Thyroid gland (tissue), 4 donors: ENCODE measurements at regions not wholly inside any gene's neighbourhood (a gene's known extent, or its start where the extent isn't known, plus 50 kb on each side); places are given as distances from the start of the nearest gene placed in this dataset.

Source experiments
- DNase-seq, 2 donors: peaks; one replicate each; pipeline ENCODE4 v3.0.0-alpha.2; 2019
- H3K27ac ChIP-seq, 3 donors: fragments of 200-600 bp; sonication (generic); 1 replicate in 2 of 3; 2 replicates in 1 of 3; pipeline ENCODE4 v1.5.1; 2016 to 2019; ENCODE audit warnings: mild to moderate bottlenecking in 1 of 3, moderate library complexity in 1 of 3
- H3K27me3 ChIP-seq: fragments of 200-600 bp; sonication (generic); one replicate; pipeline ENCODE4 v1.5.1; 2019
- H3K36me3 ChIP-seq, 2 donors: fragments of 200-600 bp; sonication (generic); one replicate each; pipeline ENCODE4 v1.5.1; 2016 to 2019
- H3K4me1 ChIP-seq, 2 donors: fragments of 200-600 bp; sonication (generic); one replicate each; pipeline ENCODE4 v1.5.1; 2017 to 2019
- H3K4me3 ChIP-seq, 3 donors: fragments of 200-600 bp; sonication (generic); replicated peaks in 1 of 3; 1 replicate in 2 of 3; 2 replicates in 1 of 3; pipeline ENCODE4 v1.5.1; 2016; ENCODE audit warnings: mild to moderate bottlenecking in 1 of 3
- H3K9me3 ChIP-seq: fragments of 200-600 bp; sonication (generic); one replicate; pipeline ENCODE4 v1.5.1; 2017
- CTCF ChIP-seq, 6 experiments: fragments of 200-600 bp in 3 of 6; fragments of 450-650 bp in 3 of 6; sonication (generic) in 3 of 6; IDR thresholded peaks; one replicate each; pipeline ENCODE4 v1.5.1; 2016 to 2019; ENCODE audit warnings: antibody characterized with exemption in 6 of 6, mild to moderate bottlenecking in 2 of 6, inconsistent platforms in 1 of 6, moderate library complexity in 1 of 6
- POLR2A ChIP-seq, 2 donors: fragments of 450-650 bp; IDR thresholded peaks; one replicate each; pipeline ENCODE4 v1.6.1; 2017; ENCODE audit warnings: antibody characterized with exemption in 2 of 2, mild to moderate bottlenecking in 2 of 2, moderate library complexity in 1 of 2
- whole genome bisulfite sequencing, 2 donors: methylation state at CpG; one replicate each; pipeline ENCODE4 v1.1.5; 2017; 5-methylcytosine and 5-hydroxymethylcytosine counted together
- intact Hi-C: fragments of 100-400 bp; cut with DNase I; formaldehyde crosslinking; loops from one replicate; pipeline ENCODE4 v1.15.1; 2023

GRCh38 chr6:16976385-16977183 is 125.3 kb upstream of the STMND1 start:
- WGBS, 2 donors: 85 to 89% methylated on average over 7 of the region's 7 CpGs
- TF ChIP-seq POLR2A (IDR thresholded peaks at IDR 0.05) (no peak), CTCF (IDR thresholded peaks at IDR 0.05) (no peak)
- intact Hi-C loops: no loop called here
- Histone ChIP-seq H3K27ac (no peak overlapping the region), H3K4me1 (no peaks in the 10 kb centered on the region), H3K27me3 (no peaks in the 10 kb centered on the region), H3K4me3 (no peak overlapping the region), H3K36me3 (no peaks in the 10 kb centered on the region), H3K9me3 (no peaks in the 10 kb centered on the region)
- DNase-seq: no peak

- intact Hi-C loops: no loop called here
- no peak overlapping the region for H3K27ac ChIP-seq
- no peaks in the 10 kb centered on the region for H3K36me3 ChIP-seq
- H3K4me1 ChIP-seq: no peaks in the 10 kb centered on the region
- H3K4me3 ChIP-seq: no peak overlapping the region
- TF ChIP-seq CTCF (IDR thresholded peaks at IDR 0.05) (no peak), POLR2A (IDR thresholded peaks at IDR 0.05) (no peak)
- H3K27me3 ChIP-seq: no peaks in the 10 kb centered on the region
- no peak for DNase-seq
- 69 to 75% methylated on average over 6 of the region's 6 CpGs for WGBS, 2 donors
- H3K9me3 ChIP-seq: no peaks in the 10 kb centered on the region
Measured at GRCh38 chr6:16974704-16975359, 127.0 kb upstream of the STMND1 start.

- Histone ChIP-seq H3K27ac (no peak overlapping the region), H3K4me3 (no peak overlapping the region), H3K27me3 (no peaks in the 10 kb centered on the region), H3K4me1 (no peaks in the 10 kb centered on the region), H3K36me3 (no peaks in the 10 kb centered on the region), H3K9me3 (no peaks in the 10 kb centered on the region)
- no peak for DNase-seq
- TF ChIP-seq POLR2A (IDR thresholded peaks at IDR 0.05) (no peak), CTCF (IDR thresholded peaks at IDR 0.05) (no peak)
- intact Hi-C loops: no loop called here
Measured at GRCh38 chr6:16974387-16974673, 127.5 kb upstream of the STMND1 start.

GRCh38 chr6:16973545-16974386 is 128.1 kb upstream of the STMND1 start:
- Histone ChIP-seq H3K4me1 (no peaks in the 10 kb centered on the region), H3K4me3 (no peak overlapping the region), H3K27ac (no peak overlapping the region), H3K27me3 (no peaks in the 10 kb centered on the region), H3K36me3 (no peaks in the 10 kb centered on the region), H3K9me3 (no peaks in the 10 kb centered on the region)
- no peak for DNase-seq
- 83% methylated on average over 12 of the region's 12 CpGs for WGBS, 2 donors
- TF ChIP-seq POLR2A (IDR thresholded peaks at IDR 0.05) (no peak), CTCF (IDR thresholded peaks at IDR 0.05) (no peak)
- intact Hi-C loops: no loop called here

- no peaks in the 10 kb centered on the region for H3K4me1 ChIP-seq
- no peaks in the 10 kb centered on the region for H3K36me3 ChIP-seq
- intact Hi-C loops: no loop called here
- no peak overlapping the region for H3K4me3 ChIP-seq
- DNase-seq: no peak
- 84 to 92% methylated on average over 5 of the region's 5 CpGs for WGBS, 2 donors
- no peaks in the 10 kb centered on the region for H3K27me3 ChIP-seq
- TF ChIP-seq POLR2A (IDR thresholded peaks at IDR 0.05) (no peak), CTCF (IDR thresholded peaks at IDR 0.05) (no peak)
- H3K27ac ChIP-seq: no peak overlapping the region
- no peaks in the 10 kb centered on the region for H3K9me3 ChIP-seq
Measured at GRCh38 chr6:16973051-16973450, 128.8 kb upstream of the STMND1 start.
